Mesendoderm (in vitro differentiated cells): ENCODE measurements at regions not wholly inside any gene's neighbourhood (a gene's known extent, or its start where the extent isn't known, plus 50 kb on each side); places are given as distances from the start of the nearest gene placed in this dataset.

ENCODE experiments used
- DNase-seq: peaks from one replicate; pipeline ENCODE4 v3.0.0; 2013
- H2AK5ac ChIP-seq: 2 replicates; pipeline ENCODE4 v1.6.1; 2013; ENCODE audit warnings: low read length, inconsistent platforms
- H2BK120ac ChIP-seq: 2 replicates; pipeline ENCODE4 v1.6.1; 2013; ENCODE audit warnings: low read depth, mild to moderate bottlenecking, low read length, moderate library complexity, mixed read lengths
- H2BK15ac ChIP-seq: replicated peaks from 2 replicates; pipeline ENCODE4 v1.6.1; 2013; ENCODE audit warnings: low read depth, mild to moderate bottlenecking, moderate library complexity
- H2BK5ac ChIP-seq: 2 replicates; pipeline ENCODE4 v1.6.1; 2013; ENCODE audit warnings: low read length, inconsistent platforms
- H3K18ac ChIP-seq: 2 replicates; pipeline ENCODE4 v1.6.1; 2013; ENCODE audit warnings: mild to moderate bottlenecking, low read length, mixed read lengths
- H3K23ac ChIP-seq: one replicate; pipeline ENCODE4 v1.6.1; 2013; ENCODE audit warnings: low read length
- H3K27ac ChIP-seq: 2 replicates; pipeline ENCODE4 v1.5.1; 2013; ENCODE audit warnings: low read depth, mild to moderate bottlenecking, inconsistent platforms, low read length, moderate library complexity
- H3K27me3 ChIP-seq: 2 replicates; pipeline ENCODE4 v1.6.1; 2013; ENCODE audit warnings: low read length, control low read depth, mild to moderate bottlenecking, inconsistent platforms; ENCODE audit not compliant: insufficient read depth, poor library complexity
- H3K36me3 ChIP-seq: 2 replicates; pipeline ENCODE4 v1.6.1; 2013; ENCODE audit warnings: low read length, inconsistent platforms; ENCODE audit not compliant: control insufficient read depth, insufficient read depth
- H3K4ac ChIP-seq: one replicate; pipeline ENCODE4 v1.6.1; 2013; ENCODE audit warnings: low read depth, mild to moderate bottlenecking, low read length, moderate library complexity
- H3K4me1 ChIP-seq: 2 replicates; pipeline ENCODE4 v1.6.1; 2013; ENCODE audit warnings: low read depth, low read length, inconsistent platforms; ENCODE audit not compliant: control insufficient read depth
- H3K4me2 ChIP-seq: 2 replicates; pipeline ENCODE4 v1.6.1; 2013; ENCODE audit warnings: low read length
- H3K4me3 ChIP-seq: 2 replicates; pipeline ENCODE4 v1.5.1; 2013; ENCODE audit warnings: mild to moderate bottlenecking, low read length
- H3K56ac ChIP-seq: one replicate; pipeline ENCODE4 v1.6.1; 2013; ENCODE audit warnings: low read length
- H3K79me1 ChIP-seq: 2 replicates; pipeline ENCODE4 v1.6.1; 2013; ENCODE audit warnings: low read length, inconsistent platforms
- H3K79me2 ChIP-seq: 2 replicates; pipeline ENCODE4 v1.6.1; 2013; ENCODE audit warnings: mild to moderate bottlenecking, low read length; ENCODE audit not compliant: control insufficient read depth, insufficient read depth
- H3K9ac ChIP-seq: 2 replicates; pipeline ENCODE4 v1.6.1; 2013; ENCODE audit warnings: low read length, inconsistent platforms
- H4K5ac ChIP-seq: one replicate; pipeline ENCODE4 v1.6.1; 2013; ENCODE audit warnings: low read length
- H4K8ac ChIP-seq: one replicate; pipeline ENCODE4 v1.6.1; 2013; ENCODE audit warnings: low read depth, mild to moderate bottlenecking, control low read depth, low read length, moderate library complexity
- WGBS: extraction: QIAGEN DNeasy Blood & Tissue Kit; methylation state at CpG from one replicate; pipeline ENCODE4 v1.1.7; 2013; ENCODE audit warnings: low lambda C conversion rate, missing lambda C conversion rate; ENCODE audit not compliant: insufficient coverage; ENCODE audit errors: extremely low coverage; 5-methylcytosine and 5-hydroxymethylcytosine counted together

DNA sequence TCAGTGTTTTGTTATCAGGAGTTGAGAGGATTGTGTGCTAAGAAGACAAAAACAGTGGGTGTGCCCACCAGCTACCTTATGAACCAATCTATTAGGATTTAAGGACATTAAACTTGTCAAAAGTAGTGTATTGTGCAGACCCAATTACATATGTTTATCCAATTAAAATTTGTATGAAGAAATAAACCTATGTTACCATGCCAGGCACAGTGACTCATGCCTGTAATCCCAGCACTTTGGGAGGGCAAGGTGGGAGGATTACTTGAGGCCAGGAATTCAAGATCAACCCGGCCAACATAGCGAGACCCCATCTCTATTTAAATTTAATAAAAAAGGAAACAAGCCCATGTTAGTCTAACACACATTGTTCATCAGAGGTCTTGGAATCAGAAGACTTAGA, 162.2 kb downstream of the IRS1 start:
- no peak overlapping the region for H3K23ac ChIP-seq
- no peak overlapping the region for H2BK15ac ChIP-seq
- H3K4me2 ChIP-seq = no peak overlapping the region
- no peak overlapping the region for H3K56ac ChIP-seq
- H3K4me1 ChIP-seq = no peaks in the 10 kb centered on the region
- no peaks in the 10 kb centered on the region for H3K36me3 ChIP-seq
- H3K4me3 ChIP-seq = no peak overlapping the region
- no peak overlapping the region for H4K5ac ChIP-seq
- H3K4ac ChIP-seq = no peak overlapping the region
- H4K8ac ChIP-seq = no peak overlapping the region
- no peaks in the 10 kb centered on the region for H3K79me2 ChIP-seq
- no peak overlapping the region for H2BK5ac ChIP-seq
- H3K9ac ChIP-seq = no peak overlapping the region
- H2AK5ac ChIP-seq = no peak overlapping the region
- no peak overlapping the region for H2BK120ac ChIP-seq
- no peaks in the 10 kb centered on the region for H3K79me1 ChIP-seq
- H3K18ac ChIP-seq = no peak overlapping the region
- H3K27ac ChIP-seq = no peak overlapping the region
- H3K27me3 ChIP-seq = no peaks in the 10 kb centered on the region
- DNase-seq = no peak
- no CpG with 5 or more reads among the region's 2 CpGs for WGBS

DNA sequence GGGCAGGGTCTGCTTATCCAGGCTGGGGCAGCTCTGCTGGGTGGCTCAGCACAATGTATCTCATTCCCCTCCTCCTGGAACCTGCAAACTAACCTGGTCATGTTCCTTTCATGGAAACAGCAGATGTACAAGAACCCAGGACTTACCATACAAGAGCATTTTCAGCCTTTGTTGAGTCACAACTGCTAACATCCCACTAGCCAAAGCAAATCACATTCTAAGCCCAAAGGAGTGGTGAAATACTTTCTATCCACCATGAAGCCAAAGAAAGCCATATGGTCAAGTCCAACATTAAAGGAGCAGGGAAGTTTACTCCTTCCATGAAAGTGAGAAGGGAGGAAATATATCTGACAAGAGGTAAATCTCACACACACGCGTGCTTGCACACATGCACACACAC, 163.0 kb downstream of the IRS1 start:
- no peak overlapping the region for H3K27ac ChIP-seq
- no peak overlapping the region for H3K23ac ChIP-seq
- H2BK5ac ChIP-seq = no peak overlapping the region
- H3K79me1 ChIP-seq = no peaks in the 10 kb centered on the region
- H4K8ac ChIP-seq = no peak overlapping the region
- no peaks in the 10 kb centered on the region for H3K27me3 ChIP-seq
- H3K4ac ChIP-seq = no peak overlapping the region
- H3K36me3 ChIP-seq = no peaks in the 10 kb centered on the region
- no peak overlapping the region for H3K18ac ChIP-seq
- no peaks in the 10 kb centered on the region for H3K79me2 ChIP-seq
- H4K5ac ChIP-seq = no peak overlapping the region
- H3K56ac ChIP-seq = no peak overlapping the region
- no peak for DNase-seq
- no peak overlapping the region for H2AK5ac ChIP-seq
- H3K4me2 ChIP-seq = no peak overlapping the region
- no peak overlapping the region for H2BK15ac ChIP-seq
- no peak overlapping the region for H2BK120ac ChIP-seq
- H3K4me1 ChIP-seq = no peaks in the 10 kb centered on the region
- H3K9ac ChIP-seq = no peak overlapping the region
- no CpG with 5 or more reads among the region's 2 CpGs for WGBS
- H3K4me3 ChIP-seq = no peak overlapping the region

DNA sequence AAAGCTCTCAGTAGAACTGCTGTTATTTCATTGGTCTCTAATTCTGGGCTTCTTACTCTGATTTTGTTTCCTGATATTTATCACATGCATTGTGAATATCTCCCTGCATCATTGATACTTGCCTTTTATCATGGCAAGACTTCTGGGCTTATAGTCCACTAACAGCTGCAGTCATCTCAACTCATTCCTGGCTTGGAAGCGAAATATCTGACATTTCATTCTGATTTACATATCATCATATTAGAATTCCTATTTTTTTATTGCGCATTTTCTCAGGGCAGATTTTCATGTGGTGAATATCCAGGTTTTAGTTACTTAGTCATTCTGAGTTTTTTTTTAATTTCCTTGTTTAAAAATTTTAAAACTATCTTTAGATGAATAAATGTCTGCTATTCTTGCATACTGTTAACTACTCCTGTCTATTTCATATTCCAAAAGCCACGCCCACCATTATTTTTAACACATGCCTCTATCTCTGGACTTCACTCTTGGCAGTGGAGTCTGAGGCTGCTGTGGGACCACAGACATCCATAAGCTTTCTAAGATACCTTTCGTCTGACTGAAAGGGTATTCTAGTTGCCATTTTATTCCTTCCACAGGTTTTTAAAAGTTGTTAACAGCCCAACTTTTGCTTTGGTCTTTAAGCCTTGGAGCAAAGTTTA, 164.5 kb downstream of the IRS1 start:
- Histone ChIP-seq H2AK5ac (no peak overlapping the region), H3K36me3 (no peaks in the 10 kb centered on the region), H3K4ac (no peak overlapping the region), H2BK120ac (no peak overlapping the region), H3K9ac (no peak overlapping the region), H4K8ac (no peak overlapping the region), H2BK5ac (no peak overlapping the region), H3K27ac (no peak overlapping the region), H2BK15ac (no peak overlapping the region), H3K79me1 (no peaks in the 10 kb centered on the region), H3K18ac (no peak overlapping the region), H3K4me2 (no peak overlapping the region), H3K23ac (no peak overlapping the region), H3K4me3 (no peak overlapping the region), H3K56ac (no peak overlapping the region), H4K5ac (no peak overlapping the region), H3K27me3 (no peaks in the 10 kb centered on the region), H3K79me2 (no peaks in the 10 kb centered on the region), H3K4me1 (no peaks in the 10 kb centered on the region)
- WGBS = no CpG with 5 or more reads among the region's 4 CpGs
- DNase-seq = no peak

DNA sequence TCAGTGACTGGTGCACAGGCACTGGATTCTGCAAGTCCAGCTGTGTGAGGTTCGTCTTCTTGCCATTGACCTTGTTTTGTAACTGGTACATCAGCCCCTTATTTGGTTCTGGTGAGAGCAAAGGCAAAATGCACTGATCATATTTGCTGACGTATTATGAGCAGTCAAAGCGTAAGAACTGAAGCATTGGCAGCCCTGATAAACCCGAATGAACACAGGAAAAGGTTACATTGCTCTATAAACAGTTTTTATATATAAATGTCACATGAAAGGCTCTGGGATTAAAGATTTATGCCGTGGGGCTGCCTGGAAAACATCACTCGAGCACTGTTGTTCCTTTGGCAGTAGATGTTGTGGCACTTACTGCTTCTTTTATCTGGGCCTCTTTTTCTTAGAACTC, 167.9 kb downstream of the IRS1 start:
- H3K9ac ChIP-seq = no peak overlapping the region
- no peak overlapping the region for H3K18ac ChIP-seq
- no peaks in the 10 kb centered on the region for H3K4me1 ChIP-seq
- H2BK15ac ChIP-seq = no peak overlapping the region
- no peaks in the 10 kb centered on the region for H3K79me2 ChIP-seq
- no peaks in the 10 kb centered on the region for H3K79me1 ChIP-seq
- DNase-seq = no peak
- no peak overlapping the region for H3K4ac ChIP-seq
- no peak overlapping the region for H4K5ac ChIP-seq
- H3K36me3 ChIP-seq = no peaks in the 10 kb centered on the region
- H3K27ac ChIP-seq = no peak overlapping the region
- H2BK120ac ChIP-seq = no peak overlapping the region
- no peak overlapping the region for H3K4me3 ChIP-seq
- H2BK5ac ChIP-seq = no peak overlapping the region
- no peak overlapping the region for H4K8ac ChIP-seq
- no peak overlapping the region for H3K56ac ChIP-seq
- H2AK5ac ChIP-seq = no peak overlapping the region
- no peak overlapping the region for H3K4me2 ChIP-seq
- WGBS = no CpG with 5 or more reads among the region's 6 CpGs
- no peak overlapping the region for H3K23ac ChIP-seq
- no peaks in the 10 kb centered on the region for H3K27me3 ChIP-seq

- no peaks in the 10 kb centered on the region for H3K79me1 ChIP-seq
- H3K36me3 ChIP-seq = no peaks in the 10 kb centered on the region
- H2BK5ac ChIP-seq = no peak overlapping the region
- no peak overlapping the region for H2BK120ac ChIP-seq
- H4K8ac ChIP-seq = no peak overlapping the region
- no peaks in the 10 kb centered on the region for H3K27me3 ChIP-seq
- no peak overlapping the region for H3K4me2 ChIP-seq
- no peaks in the 10 kb centered on the region for H3K4me1 ChIP-seq
- H3K18ac ChIP-seq = no peak overlapping the region
- no peak overlapping the region for H3K4me3 ChIP-seq
- DNase-seq = no peak
- no CpG with 5 or more reads among the region's 3 CpGs for WGBS
- H3K56ac ChIP-seq = no peak overlapping the region
- H3K23ac ChIP-seq = no peak overlapping the region
- no peak overlapping the region for H2AK5ac ChIP-seq
- H3K79me2 ChIP-seq = no peaks in the 10 kb centered on the region
- H3K9ac ChIP-seq = no peak overlapping the region
- H3K4ac ChIP-seq = no peak overlapping the region
- no peak overlapping the region for H2BK15ac ChIP-seq
- H4K5ac ChIP-seq = no peak overlapping the region
- no peak overlapping the region for H3K27ac ChIP-seq
Measured at GRCh38 chr2:226631187-226631586, 168.4 kb downstream of the IRS1 start.

DNA sequence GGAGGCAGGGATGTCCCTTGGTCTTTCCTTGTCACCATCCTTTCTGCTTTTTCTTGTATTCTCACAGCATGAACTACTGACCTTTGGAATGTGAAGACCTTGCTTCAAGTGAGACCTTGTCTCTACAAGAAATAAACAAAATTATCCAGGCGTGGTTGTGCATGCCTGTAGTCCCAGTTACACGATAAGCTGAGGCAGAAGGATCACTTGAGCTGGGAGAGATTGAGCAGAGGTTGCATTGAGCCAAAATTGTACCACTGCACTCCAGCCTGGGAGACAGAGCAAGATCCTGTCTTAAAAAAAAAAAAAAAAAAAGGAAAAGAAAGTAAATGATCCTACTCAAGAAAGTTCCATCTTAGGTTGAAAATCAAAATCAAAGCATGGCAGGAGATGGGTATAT, 173.7 kb downstream of the IRS1 start:
- Histone ChIP-seq H3K27ac (no peak overlapping the region), H3K4ac (no peak overlapping the region), H3K56ac (no peak overlapping the region), H3K4me3 (no peak overlapping the region), H4K5ac (no peak overlapping the region), H3K79me1 (no peaks in the 10 kb centered on the region), H3K4me1 (no peaks in the 10 kb centered on the region), H2AK5ac (no peak overlapping the region), H2BK15ac (no peak overlapping the region), H3K9ac (no peak overlapping the region), H2BK120ac (no peak overlapping the region), H3K4me2 (no peak overlapping the region), H4K8ac (no peak overlapping the region), H2BK5ac (no peak overlapping the region), H3K18ac (no peak overlapping the region), H3K23ac (no peak overlapping the region), H3K79me2 (no peaks in the 10 kb centered on the region), H3K36me3 (no peaks in the 10 kb centered on the region), H3K27me3 (no peaks in the 10 kb centered on the region)
- no peak for DNase-seq
- WGBS = no CpG with 5 or more reads among the region's 2 CpGs
